GM23338 (cell line): ENCODE measurements at regions not wholly inside any gene's neighbourhood (a gene's known extent, or its start where the extent isn't known, plus 50 kb on each side); places are given as distances from the start of the nearest gene placed in this dataset.
"Not testable (repeated sequence)": the region's sequence is repeated elsewhere in the genome, so short reads cannot be mapped to it uniquely, and the experiment has no call there.

Experiments used
- EZH2 ChIP-seq: fragments of 200-600 bp; sonication (generic); IDR thresholded peaks from one replicate; pipeline ENCODE4 v1.8.0; 2017; ENCODE audit warnings: antibody characterized with exemption, mild to moderate bottlenecking, low read depth; ENCODE audit not compliant: unreplicated experiment
- EZH2phosphoT487 ChIP-seq: fragments of 200-600 bp; sonication (generic); IDR thresholded peaks from one replicate; pipeline ENCODE4 v1.8.1; 2018; ENCODE audit warnings: antibody characterized with exemption; ENCODE audit not compliant: unreplicated experiment
- JUNB ChIP-seq: IDR thresholded peaks from one replicate; pipeline ENCODE4 v1.6.1; 2016; ENCODE audit warnings: antibody characterized with exemption; ENCODE audit not compliant: unreplicated experiment
- POLR2AphosphoS5 ChIP-seq: IDR thresholded peaks from 2 replicates; pipeline ENCODE4 v1.6.1; 2016; ENCODE audit warnings: antibody characterized with exemption, low read depth
- ZNF114 ChIP-seq: fragments of 250-450 bp; sonication (Bioruptor Pico); IDR thresholded peaks from 2 replicates; pipeline ENCODE4 v1.5.0; 2020; ENCODE audit warnings: mild to moderate bottlenecking, moderate library complexity
- ZNF331 ChIP-seq: fragments of 250-450 bp; sonication (Bioruptor Pico); IDR thresholded peaks from 2 replicates; pipeline ENCODE4 v1.5.0; 2020; ENCODE audit warnings: low read depth, mild to moderate bottlenecking, moderate library complexity
- TF ChIP-seq, protein P1 (sequence below), 2 experiments: fragments of 200-600 bp in 1 of 2; sonication (generic) in 1 of 2; conservative IDR thresholded peaks; 2 replicates each; pipeline versions ENCODE4 v1.5.1 to v1.6.1; 2016 to 2017; ENCODE audit warnings: antibody characterized with exemption in 2 of 2, low read depth in 2 of 2, mild to moderate bottlenecking in 2 of 2, moderate library complexity in 1 of 2
- TF ChIP-seq, protein P2 (sequence below): IDR thresholded peaks from one replicate; pipeline ENCODE4 v1.6.1; 2018; ENCODE audit warnings: antibody characterized with exemption; ENCODE audit not compliant: unreplicated experiment

DNA sequence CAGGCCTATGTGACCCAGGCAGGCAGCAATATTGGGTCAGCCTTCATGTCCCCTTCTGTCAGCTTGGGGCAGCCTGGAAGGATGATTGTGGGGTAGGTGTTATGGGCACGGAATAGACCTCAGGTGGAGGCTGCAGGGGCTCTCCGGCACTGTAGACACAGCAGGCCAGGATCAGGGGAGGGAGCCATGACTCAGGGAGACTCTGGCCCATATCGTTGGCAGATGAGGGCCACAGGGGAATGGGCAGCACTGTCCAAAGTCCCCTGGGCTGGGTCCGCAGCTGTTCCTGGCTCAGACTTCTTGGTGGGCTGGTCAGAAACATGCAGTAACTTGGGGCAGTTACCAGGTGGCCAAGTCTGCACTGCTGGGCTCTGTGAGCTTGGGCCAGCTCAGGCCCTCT, 3080.1 kb downstream of the RPIA start:
- TF ChIP-seq ZNF114 (CRISPR knock-in tag); EZH2; EZH2phosphoT487; POLR2AphosphoS5; JUNB; ZNF331 (CRISPR knock-in tag): not testable (repeated sequence)
- TF ChIP-seq, protein P1, sequence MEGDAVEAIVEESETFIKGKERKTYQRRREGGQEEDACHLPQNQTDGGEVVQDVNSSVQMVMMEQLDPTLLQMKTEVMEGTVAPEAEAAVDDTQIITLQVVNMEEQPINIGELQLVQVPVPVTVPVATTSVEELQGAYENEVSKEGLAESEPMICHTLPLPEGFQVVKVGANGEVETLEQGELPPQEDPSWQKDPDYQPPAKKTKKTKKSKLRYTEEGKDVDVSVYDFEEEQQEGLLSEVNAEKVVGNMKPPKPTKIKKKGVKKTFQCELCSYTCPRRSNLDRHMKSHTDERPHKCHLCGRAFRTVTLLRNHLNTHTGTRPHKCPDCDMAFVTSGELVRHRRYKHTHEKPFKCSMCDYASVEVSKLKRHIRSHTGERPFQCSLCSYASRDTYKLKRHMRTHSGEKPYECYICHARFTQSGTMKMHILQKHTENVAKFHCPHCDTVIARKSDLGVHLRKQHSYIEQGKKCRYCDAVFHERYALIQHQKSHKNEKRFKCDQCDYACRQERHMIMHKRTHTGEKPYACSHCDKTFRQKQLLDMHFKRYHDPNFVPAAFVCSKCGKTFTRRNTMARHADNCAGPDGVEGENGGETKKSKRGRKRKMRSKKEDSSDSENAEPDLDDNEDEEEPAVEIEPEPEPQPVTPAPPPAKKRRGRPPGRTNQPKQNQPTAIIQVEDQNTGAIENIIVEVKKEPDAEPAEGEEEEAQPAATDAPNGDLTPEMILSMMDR (conservative IDR thresholded peaks at IDR 0.05; ENCODE audit: low read depth in 2 of 2): not testable (repeated sequence)
- TF ChIP-seq, protein P2, sequence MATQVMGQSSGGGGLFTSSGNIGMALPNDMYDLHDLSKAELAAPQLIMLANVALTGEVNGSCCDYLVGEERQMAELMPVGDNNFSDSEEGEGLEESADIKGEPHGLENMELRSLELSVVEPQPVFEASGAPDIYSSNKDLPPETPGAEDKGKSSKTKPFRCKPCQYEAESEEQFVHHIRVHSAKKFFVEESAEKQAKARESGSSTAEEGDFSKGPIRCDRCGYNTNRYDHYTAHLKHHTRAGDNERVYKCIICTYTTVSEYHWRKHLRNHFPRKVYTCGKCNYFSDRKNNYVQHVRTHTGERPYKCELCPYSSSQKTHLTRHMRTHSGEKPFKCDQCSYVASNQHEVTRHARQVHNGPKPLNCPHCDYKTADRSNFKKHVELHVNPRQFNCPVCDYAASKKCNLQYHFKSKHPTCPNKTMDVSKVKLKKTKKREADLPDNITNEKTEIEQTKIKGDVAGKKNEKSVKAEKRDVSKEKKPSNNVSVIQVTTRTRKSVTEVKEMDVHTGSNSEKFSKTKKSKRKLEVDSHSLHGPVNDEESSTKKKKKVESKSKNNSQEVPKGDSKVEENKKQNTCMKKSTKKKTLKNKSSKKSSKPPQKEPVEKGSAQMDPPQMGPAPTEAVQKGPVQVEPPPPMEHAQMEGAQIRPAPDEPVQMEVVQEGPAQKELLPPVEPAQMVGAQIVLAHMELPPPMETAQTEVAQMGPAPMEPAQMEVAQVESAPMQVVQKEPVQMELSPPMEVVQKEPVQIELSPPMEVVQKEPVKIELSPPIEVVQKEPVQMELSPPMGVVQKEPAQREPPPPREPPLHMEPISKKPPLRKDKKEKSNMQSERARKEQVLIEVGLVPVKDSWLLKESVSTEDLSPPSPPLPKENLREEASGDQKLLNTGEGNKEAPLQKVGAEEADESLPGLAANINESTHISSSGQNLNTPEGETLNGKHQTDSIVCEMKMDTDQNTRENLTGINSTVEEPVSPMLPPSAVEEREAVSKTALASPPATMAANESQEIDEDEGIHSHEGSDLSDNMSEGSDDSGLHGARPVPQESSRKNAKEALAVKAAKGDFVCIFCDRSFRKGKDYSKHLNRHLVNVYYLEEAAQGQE: not testable (repeated sequence)
